Omental fat pad (tissue), 3 donors: ENCODE measurements at regions not wholly inside any gene's neighbourhood (a gene's known extent, or its start where the extent isn't known, plus 50 kb on each side); places are given as distances from the start of the nearest gene placed in this dataset.
A peak's percentile ranks its signal among the peaks of the same experiment; 100 is the strongest.
"Not testable (repeated sequence)": the region's sequence is repeated elsewhere in the genome, so short reads cannot be mapped to it uniquely, and the experiment has no call there.

Experiments used
- ATAC-seq: fragments of 150-250 bp; one replicate; pipeline ENCODE4 v1.9.1; 2016; ENCODE audit warnings: mild to moderate bottlenecking, moderate library complexity; ENCODE audit not compliant: low FRiP score
- DNase-seq: peaks from one replicate; pipeline ENCODE4 v3.0.0-alpha.2; 2019; ENCODE audit warnings: low spot score
- TF ChIP-seq, protein P1 (sequence below), 3 donors: fragments of 450-650 bp; IDR thresholded peaks; one replicate each; pipeline ENCODE4 v1.5.1; 2016 to 2017; ENCODE audit warnings: antibody characterized with exemption in 3 of 3, mild to moderate bottlenecking in 3 of 3, moderate library complexity in 2 of 3

- ATAC-seq, DNase-seq: not testable (repeated sequence)
Observed at GRCh38 chr17:15802917-15803316, 70.8 kb downstream of the TBC1D26 start.

GRCh38 chr17:15806825-15807224 is 74.7 kb downstream of the TBC1D26 start:
- DNase-seq = not testable (repeated sequence)

DNA sequence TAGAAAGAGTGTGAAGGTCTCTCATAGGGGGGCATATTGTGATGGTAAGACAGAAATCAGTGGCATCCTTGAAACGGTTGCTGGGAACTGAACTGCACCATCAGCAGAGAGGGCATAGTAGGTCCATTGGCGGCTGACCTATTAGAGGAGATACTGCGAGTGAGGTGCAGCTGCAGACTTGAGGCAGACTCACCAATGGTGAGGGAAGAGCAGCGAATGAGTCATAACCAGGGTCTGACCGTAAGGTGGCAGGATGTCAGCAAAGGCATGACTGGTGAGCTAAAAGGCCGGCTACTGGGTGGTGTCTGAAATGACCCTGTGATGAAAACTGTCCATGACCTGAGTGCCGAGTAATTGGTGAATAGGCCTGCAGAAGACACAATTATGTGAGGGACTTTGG is 81.3 kb downstream of the TBC1D26 start:
- not testable (repeated sequence) for ATAC-seq

More at GRCh38 chr17:15806825-15807224, 74.7 kb downstream of the TBC1D26 start:
- ATAC-seq = not testable (repeated sequence)

DNA sequence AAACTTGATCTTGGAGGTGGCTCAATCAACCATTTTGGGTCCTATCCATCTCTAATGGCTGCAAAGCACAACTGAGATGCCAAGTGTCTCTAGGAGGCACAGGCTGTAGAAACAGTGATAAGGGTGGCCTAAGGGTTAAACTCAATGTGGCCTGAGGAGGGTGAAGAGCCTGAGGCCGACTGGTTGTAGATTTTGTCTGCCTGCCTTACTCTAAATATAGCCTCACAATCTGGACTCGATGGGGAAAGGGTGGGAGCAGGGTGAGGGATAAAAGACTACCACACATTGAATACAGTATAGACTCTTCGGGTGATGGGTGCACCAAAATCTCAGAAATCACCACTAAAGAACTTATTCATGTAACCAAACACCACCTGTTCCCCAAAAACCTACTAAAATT is 81.9 kb downstream of the TBC1D26 start:
- not testable (repeated sequence) for ATAC-seq, DNase-seq

More for the DNA sequence above, 81.3 kb downstream of the TBC1D26 start:
- DNase-seq = not testable (repeated sequence)

DNA sequence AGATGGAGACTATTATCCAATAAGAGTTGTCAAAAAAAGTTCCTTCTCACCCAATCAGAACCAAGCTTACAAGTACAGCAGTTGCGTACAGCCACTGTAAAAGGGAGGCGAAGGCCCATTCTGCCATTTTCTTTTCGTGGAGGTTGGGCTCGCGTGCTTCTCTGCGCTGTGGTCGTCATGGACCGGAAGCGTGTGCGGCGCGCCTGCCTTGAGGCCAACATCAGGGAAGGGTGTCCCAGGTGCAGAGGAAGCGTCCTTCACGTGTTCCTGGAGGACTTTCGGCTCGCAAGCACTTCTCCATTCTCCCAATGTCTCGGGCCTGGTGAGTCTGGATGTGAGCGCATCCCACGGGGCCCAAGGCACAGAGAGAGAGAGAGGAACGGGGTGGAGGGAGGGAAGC is 85.8 kb downstream of the TBC1D26 start:
- not testable (repeated sequence) for DNase-seq, ATAC-seq

GRCh38 chr17:15822280-15822679 is 90.2 kb downstream of the TBC1D26 start:
- not testable (repeated sequence) for DNase-seq, ATAC-seq

GRCh38 chr17:15828727-15829314 is 96.7 kb downstream of the TBC1D26 start:
- ATAC-seq (peak; percentile 97), DNase-seq (peak; percentile 58)
- TF ChIP-seq, protein P1, sequence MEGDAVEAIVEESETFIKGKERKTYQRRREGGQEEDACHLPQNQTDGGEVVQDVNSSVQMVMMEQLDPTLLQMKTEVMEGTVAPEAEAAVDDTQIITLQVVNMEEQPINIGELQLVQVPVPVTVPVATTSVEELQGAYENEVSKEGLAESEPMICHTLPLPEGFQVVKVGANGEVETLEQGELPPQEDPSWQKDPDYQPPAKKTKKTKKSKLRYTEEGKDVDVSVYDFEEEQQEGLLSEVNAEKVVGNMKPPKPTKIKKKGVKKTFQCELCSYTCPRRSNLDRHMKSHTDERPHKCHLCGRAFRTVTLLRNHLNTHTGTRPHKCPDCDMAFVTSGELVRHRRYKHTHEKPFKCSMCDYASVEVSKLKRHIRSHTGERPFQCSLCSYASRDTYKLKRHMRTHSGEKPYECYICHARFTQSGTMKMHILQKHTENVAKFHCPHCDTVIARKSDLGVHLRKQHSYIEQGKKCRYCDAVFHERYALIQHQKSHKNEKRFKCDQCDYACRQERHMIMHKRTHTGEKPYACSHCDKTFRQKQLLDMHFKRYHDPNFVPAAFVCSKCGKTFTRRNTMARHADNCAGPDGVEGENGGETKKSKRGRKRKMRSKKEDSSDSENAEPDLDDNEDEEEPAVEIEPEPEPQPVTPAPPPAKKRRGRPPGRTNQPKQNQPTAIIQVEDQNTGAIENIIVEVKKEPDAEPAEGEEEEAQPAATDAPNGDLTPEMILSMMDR (IDR thresholded peaks at IDR 0.05) = peak in 2 of 3 donors; percentile 54 to 76

DNA sequence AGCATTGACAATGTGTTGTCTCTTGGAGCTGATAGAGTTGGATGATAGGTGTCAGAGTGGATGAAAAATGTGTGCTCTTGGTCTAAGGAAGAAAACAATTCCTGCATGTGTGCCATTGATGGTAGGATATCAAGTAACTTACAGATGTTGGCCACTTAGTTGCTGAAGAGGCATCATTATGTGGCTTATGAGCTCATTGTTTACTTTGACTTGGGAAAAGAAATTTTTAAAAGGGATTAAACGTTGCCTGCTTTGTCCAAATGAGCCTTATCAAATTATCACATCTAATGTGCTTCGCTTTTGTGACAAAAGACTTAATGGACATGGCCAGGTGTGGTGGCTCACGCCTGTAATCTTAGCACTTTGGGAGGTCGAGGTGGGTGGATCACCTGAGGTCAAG is 98.1 kb downstream of the TBC1D26 start:
- ATAC-seq, DNase-seq: not testable (repeated sequence)

DNA sequence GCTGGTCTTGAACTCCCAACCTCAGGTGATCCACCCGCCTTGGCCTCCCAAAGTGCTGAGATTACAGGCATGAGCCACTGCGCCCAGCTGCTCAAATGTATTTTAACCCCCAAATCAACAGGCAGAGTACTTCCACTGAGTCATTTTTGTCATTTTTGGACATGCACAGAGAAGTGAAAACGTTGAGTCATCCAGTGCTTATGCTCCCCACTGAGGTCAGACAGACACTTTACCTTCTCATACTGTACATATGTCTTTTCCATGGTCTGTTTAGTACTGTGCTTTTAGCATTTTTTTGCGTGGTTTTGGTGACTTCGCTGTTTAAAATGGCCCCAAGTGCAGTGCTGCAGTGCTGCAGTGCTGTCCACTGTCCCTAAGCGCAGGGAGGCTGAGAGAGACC is 99.1 kb downstream of the TBC1D26 start:
- not testable (repeated sequence) for DNase-seq, ATAC-seq

GRCh38 chr17:15832921-15833480 is 100.9 kb downstream of the TBC1D26 start:
- not testable (repeated sequence) for DNase-seq, ATAC-seq

GRCh38 chr17:15833890-15834289 is 101.8 kb downstream of the TBC1D26 start:
- ATAC-seq, DNase-seq: not testable (repeated sequence)

DNA sequence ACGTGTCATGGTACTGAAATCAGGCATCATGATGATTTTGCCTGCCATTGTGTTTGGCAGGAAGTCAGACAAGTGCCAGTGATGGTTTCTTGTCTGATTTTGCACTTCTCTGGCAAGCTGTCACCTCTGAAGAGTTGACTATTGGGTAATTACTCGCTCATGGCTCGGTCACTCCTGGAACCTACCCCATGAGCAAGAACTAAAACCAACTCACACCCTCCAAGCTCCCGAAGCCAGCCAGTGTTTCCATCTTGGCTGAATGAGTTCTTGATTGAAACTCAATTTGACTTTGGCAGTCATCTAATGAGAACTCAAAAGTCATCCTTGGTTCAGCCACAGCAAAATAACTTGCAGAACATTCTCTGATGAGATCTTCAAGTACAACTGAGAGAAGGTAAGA is 103.4 kb downstream of the TBC1D26 start:
- not testable (repeated sequence) for ATAC-seq, DNase-seq

DNA sequence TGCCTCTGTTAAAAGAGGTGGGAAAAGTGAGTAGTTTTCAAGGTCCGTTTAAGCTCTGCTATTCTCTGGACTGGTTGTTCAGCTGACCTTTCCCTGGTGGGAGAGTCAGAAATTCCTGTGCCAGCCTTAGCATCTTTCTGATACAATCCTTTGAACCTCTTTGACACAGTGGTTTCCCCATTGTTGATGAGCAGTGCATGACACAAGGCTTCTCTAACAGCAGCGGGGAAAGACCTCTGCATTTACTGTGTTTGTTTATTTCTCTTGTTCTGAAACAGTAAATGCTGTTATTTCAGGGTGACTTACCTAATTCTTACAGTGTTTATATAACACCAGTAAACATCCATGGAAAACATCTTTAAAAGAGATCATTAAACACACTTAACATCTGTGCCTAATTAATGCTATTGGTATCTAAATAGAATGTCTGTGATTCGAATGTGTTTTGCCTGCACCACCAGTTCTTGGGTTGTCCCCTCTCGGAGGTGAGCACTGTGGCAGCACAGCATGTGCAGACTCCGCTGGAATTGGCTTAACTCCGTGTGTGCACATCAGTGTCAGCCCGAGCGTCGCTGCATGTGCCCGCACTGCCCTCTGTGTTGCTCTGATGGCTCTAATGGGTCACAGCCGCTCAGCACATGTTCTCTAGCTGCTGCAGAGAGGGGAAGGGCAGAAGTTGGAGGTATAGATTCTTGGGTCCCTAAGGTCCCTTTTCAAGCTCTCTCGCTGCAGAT is 104.3 kb downstream of the TBC1D26 start:
- not testable (repeated sequence) for ATAC-seq, DNase-seq

- DNase-seq, ATAC-seq: not testable (repeated sequence)
Observed at GRCh38 chr17:15836991-15837390, 104.9 kb downstream of the TBC1D26 start.

GRCh38 chr17:15847447-15848229 is 97.3 kb upstream of the ADORA2B start:
- not testable (repeated sequence) for DNase-seq
- ATAC-seq = peak; percentile 69

DNA sequence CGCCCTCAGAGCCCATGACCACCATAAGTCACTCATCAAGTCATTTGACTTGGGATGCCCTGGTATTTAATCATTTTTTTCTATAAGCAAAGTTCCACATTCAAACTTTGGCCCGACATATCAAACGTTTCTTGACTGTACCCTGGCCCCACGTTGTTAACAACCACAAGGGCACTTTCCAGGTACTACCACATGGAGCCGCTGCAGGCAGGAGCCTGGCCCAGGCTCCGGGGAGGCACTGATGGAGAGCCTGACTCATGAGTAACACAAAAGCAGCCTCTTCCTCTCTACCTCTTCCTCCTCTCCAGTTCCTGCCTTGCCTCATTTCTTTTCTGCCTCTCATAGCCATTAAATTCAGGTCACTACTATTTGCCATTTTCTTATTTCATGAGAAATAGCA is 95.9 kb upstream of the ADORA2B start:
- not testable (repeated sequence) for DNase-seq, ATAC-seq

DNA sequence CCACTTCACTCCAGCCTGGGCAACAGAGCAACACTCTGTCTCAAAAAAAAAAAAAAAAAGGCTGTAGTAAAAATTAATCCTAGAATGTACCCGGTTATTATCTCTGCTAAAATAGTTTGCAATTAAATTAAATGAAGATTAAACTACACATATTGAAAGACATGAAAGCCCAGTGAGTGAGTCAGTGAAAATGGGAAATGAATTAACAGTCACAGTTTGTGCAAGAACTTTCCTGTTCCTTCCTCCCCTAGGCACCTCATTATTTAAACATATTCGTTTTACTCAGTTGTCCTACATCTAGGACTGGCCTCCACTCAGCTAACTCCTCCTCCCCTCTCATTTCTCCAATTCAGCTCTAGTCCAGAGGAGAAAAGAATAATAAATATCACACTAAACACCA is 94.9 kb upstream of the ADORA2B start:
- not testable (repeated sequence) for ATAC-seq, DNase-seq

DNA sequence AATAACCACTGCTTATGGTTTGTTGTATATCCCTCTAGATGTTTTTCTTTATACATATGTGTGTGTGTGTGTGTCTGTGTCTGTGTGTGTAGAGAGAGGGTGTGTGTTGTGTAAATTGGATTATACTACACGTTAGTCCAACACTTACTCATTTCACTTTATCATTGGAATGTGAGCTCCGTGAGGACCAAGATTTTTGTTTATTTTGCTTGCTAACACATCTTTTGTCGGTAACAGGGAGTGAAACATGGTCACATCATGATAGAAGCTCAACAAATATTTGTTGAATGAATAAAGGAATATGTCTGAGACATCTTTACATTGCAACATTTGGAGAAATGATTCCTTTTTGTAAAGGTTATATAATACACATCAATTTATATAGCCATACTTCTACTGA is 94.2 kb upstream of the ADORA2B start:
- not testable (repeated sequence) for DNase-seq, ATAC-seq
